ENCODE measurements at regions not wholly inside any gene's neighbourhood (a gene's known extent, or its start where the extent isn't known, plus 50 kb on each side); places are given as distances from the start of the nearest gene placed in this dataset.

GRCh38 chr13:29707876-29708543 is 112.5 kb upstream of the SLC7A1 start:
- TF ChIP-seq, protein P1, sequence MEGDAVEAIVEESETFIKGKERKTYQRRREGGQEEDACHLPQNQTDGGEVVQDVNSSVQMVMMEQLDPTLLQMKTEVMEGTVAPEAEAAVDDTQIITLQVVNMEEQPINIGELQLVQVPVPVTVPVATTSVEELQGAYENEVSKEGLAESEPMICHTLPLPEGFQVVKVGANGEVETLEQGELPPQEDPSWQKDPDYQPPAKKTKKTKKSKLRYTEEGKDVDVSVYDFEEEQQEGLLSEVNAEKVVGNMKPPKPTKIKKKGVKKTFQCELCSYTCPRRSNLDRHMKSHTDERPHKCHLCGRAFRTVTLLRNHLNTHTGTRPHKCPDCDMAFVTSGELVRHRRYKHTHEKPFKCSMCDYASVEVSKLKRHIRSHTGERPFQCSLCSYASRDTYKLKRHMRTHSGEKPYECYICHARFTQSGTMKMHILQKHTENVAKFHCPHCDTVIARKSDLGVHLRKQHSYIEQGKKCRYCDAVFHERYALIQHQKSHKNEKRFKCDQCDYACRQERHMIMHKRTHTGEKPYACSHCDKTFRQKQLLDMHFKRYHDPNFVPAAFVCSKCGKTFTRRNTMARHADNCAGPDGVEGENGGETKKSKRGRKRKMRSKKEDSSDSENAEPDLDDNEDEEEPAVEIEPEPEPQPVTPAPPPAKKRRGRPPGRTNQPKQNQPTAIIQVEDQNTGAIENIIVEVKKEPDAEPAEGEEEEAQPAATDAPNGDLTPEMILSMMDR (IDR thresholded peaks at IDR 0.05): no peak
- TF ChIP-seq POLR2A (IDR thresholded peaks at IDR 0.05): no peak

Data from lower leg skin (tissue), 3 donors.